WTC11 (cell line): ENCODE measurements at regions not wholly inside any gene's neighbourhood (a gene's known extent, or its start where the extent isn't known, plus 50 kb on each side); places are given as distances from the start of the nearest gene placed in this dataset.

Experiments used
- ATAC-seq: fragments of 200-7000 bp; cut with Tn5 transposase; 2 replicates; pipeline ENCODE4 v1.10.0; 2021; ENCODE audit warnings: mild to moderate bottlenecking, moderate library complexity
- CTCF ChIA-PET: fragments of 300-600 bp; sonication (Branson Sonifier 250); formaldehyde crosslinking; loops from one replicate; lab custom pipeline; 2021; ENCODE audit warnings: antibody characterized with exemption; lab: Charles Lee
- POLR2A ChIA-PET: fragments of 350-600 bp; sonication (Branson Sonifier 250); formaldehyde crosslinking; loops from one replicate; lab custom pipeline; 2021; ENCODE audit warnings: antibody characterized with exemption; lab: Charles Lee
- DNase-seq: peaks from one replicate; pipeline ENCODE4 v3.0.0; 2021; ENCODE audit warnings: low spot score
- H3K27ac Mint-ChIP-seq: 2 replicates; pipeline ENCODE4 v1.8.0; 2021; ENCODE audit warnings: mixed read lengths
- H3K27me3 Mint-ChIP-seq: 2 replicates; pipeline ENCODE4 v1.8.0; 2021; ENCODE audit warnings: low read depth, mild to moderate bottlenecking, moderate library complexity, mixed read lengths
- H3K36me3 Mint-ChIP-seq: 2 replicates; pipeline ENCODE4 v1.8.0; 2021; ENCODE audit warnings: mixed read lengths
- H3K4me1 Mint-ChIP-seq: 2 replicates; pipeline ENCODE4 v1.8.0; 2022; ENCODE audit warnings: mixed read lengths
- H3K4me3 Mint-ChIP-seq: 2 replicates; pipeline ENCODE4 v1.8.0; 2021; ENCODE audit warnings: mild to moderate bottlenecking, moderate library complexity, mixed read lengths
- H3K9me3 Mint-ChIP-seq: 2 replicates; pipeline ENCODE4 v1.8.0; 2021; ENCODE audit warnings: mixed read lengths
- EMX1 ChIP-seq: fragments of 250-450 bp; sonication (Bioruptor Pico); IDR thresholded peaks from 2 replicates; pipeline ENCODE4 v1.8.0; 2021; ENCODE audit warnings: mild to moderate bottlenecking
- GTF2I ChIP-seq: fragments of 250-450 bp; sonication (Bioruptor Pico); conservative IDR thresholded peaks from 2 replicates; pipeline ENCODE4 v1.4.0; 2021; ENCODE audit warnings: mild to moderate bottlenecking
- PRRX2 ChIP-seq: fragments of 250-450 bp; sonication (Bioruptor Pico); IDR thresholded peaks from 2 replicates; pipeline ENCODE4 v1.8.0; 2021; ENCODE audit warnings: mild to moderate bottlenecking
- ZBTB21 ChIP-seq: sonication (generic); formaldehyde crosslinking; IDR thresholded peaks from 2 replicates; pipeline ENCODE4 v1.8.1; 2023; ENCODE audit warnings: mild to moderate bottlenecking, missing genetic modification reagents, borderline replicate concordance
- ZNF219 ChIP-seq: sonication (generic); formaldehyde crosslinking; IDR thresholded peaks from 2 replicates; pipeline ENCODE4 v1.8.0; 2023; ENCODE audit warnings: missing genetic modification reagents, mild to moderate bottlenecking, borderline replicate concordance
- ZNF396 ChIP-seq: fragments of 250-450 bp; sonication (Bioruptor Pico); IDR thresholded peaks from 2 replicates; pipeline ENCODE4 v1.8.0; 2021; ENCODE audit warnings: mild to moderate bottlenecking, moderate library complexity, borderline replicate concordance
- TF ChIP-seq, protein P1 (sequence below): fragments of 250-450 bp; sonication (Bioruptor Pico); IDR thresholded peaks from 2 replicates; pipeline ENCODE4 v1.8.0; 2021; ENCODE audit warnings: mild to moderate bottlenecking
- TF ChIP-seq, protein P2 (sequence below): sonication (generic); formaldehyde crosslinking; conservative IDR thresholded peaks from 2 replicates; pipeline ENCODE4 v1.8.1; 2022; ENCODE audit warnings: mild to moderate bottlenecking, missing genetic modification reagents
- TF ChIP-seq, protein P3 (sequence below): sonication (generic); formaldehyde crosslinking; IDR thresholded peaks from 2 replicates; pipeline ENCODE4 v1.8.1; 2023; ENCODE audit warnings: mild to moderate bottlenecking, missing genetic modification reagents, moderate library complexity
- TF ChIP-seq, protein P4 (sequence below): sonication (generic); formaldehyde crosslinking; IDR thresholded peaks from 2 replicates; pipeline ENCODE4 v1.8.0; 2022; ENCODE audit warnings: mild to moderate bottlenecking, missing genetic modification reagents
- TF ChIP-seq, protein P5 (sequence below): sonication (generic); formaldehyde crosslinking; IDR thresholded peaks from 2 replicates; pipeline ENCODE4 v1.8.0; 2022; ENCODE audit warnings: mild to moderate bottlenecking, missing genetic modification reagents
- TF ChIP-seq, protein P6 (sequence below): fragments of 250-450 bp; sonication (Bioruptor Pico); IDR thresholded peaks from 2 replicates; pipeline ENCODE4 v1.9.0; 2021; ENCODE audit warnings: mild to moderate bottlenecking
- TF ChIP-seq, protein P7 (sequence below): sonication (generic); formaldehyde crosslinking; IDR thresholded peaks from 2 replicates; pipeline ENCODE4 v1.8.1; 2023; ENCODE audit warnings: mild to moderate bottlenecking, missing genetic modification reagents, borderline replicate concordance
- TF ChIP-seq, protein P8 (sequence below): fragments of 250-450 bp; sonication (Bioruptor Pico); IDR thresholded peaks from 2 replicates; pipeline ENCODE4 v1.9.0; 2021; ENCODE audit warnings: mild to moderate bottlenecking

DNA sequence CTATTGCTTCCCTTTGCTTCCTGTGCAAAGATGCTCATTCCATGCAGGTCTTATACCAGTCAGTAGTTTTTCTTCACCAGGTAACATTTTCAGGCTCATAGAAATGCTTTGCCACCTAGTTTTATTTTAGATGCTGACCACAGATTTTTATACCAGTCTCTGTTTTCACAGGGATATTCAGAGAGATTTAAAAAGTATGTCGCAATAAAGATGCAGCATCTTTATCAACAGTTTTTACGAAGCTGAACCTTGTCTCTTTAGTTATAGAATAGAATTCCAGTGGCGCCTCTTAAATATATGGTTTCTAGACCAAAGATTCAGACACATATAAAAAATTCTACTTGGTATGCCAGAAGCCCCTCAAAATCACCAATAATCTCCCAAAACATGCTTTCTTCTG lies 155.7 kb upstream of the PCSK5 start:
- H3K9me3 Mint-ChIP-seq, result peaks cover 5% of the 10 kb centered on the region; the same call in 1 of the 2 replicates
- CTCF ChIA-PET, result interaction anchor here (0.8 kb wide), 1 partner anchor 121 kb away, joined by 3 read pairs; no protein-coding TSS in a partner anchor

More for the DNA sequence above, 155.7 kb upstream of the PCSK5 start:
- ATAC-seq, result no peak
- DNase-seq, result no peak
- Mint-ChIP-seq H3K27me3 (no peaks in the 10 kb centered on the region), H3K27ac (no peak overlapping the region), H3K36me3 (no peaks in the 10 kb centered on the region), H3K4me1 (no peaks in the 10 kb centered on the region), H3K4me3 (no peak overlapping the region)
- POLR2A ChIA-PET, result no interaction called here
- TF ChIP-seq, protein P1, sequence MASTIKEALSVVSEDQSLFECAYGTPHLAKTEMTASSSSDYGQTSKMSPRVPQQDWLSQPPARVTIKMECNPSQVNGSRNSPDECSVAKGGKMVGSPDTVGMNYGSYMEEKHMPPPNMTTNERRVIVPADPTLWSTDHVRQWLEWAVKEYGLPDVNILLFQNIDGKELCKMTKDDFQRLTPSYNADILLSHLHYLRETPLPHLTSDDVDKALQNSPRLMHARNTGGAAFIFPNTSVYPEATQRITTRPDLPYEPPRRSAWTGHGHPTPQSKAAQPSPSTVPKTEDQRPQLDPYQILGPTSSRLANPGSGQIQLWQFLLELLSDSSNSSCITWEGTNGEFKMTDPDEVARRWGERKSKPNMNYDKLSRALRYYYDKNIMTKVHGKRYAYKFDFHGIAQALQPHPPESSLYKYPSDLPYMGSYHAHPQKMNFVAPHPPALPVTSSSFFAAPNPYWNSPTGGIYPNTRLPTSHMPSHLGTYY (CRISPR knock-in tag), result no peak
- TF ChIP-seq GTF2I (CRISPR knock-in tag) (no peak), ZNF219 (CRISPR knock-in tag) (no peak), PRRX2 (CRISPR knock-in tag) (no peak), ZBTB21 (CRISPR knock-in tag) (no peak), EMX1 (CRISPR knock-in tag) (no peak), ZNF396 (no peak)
- TF ChIP-seq, protein P2, sequence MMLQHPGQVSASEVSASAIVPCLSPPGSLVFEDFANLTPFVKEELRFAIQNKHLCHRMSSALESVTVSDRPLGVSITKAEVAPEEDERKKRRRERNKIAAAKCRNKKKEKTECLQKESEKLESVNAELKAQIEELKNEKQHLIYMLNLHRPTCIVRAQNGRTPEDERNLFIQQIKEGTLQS (CRISPR knock-in tag), result no peak
- TF ChIP-seq, protein P3, sequence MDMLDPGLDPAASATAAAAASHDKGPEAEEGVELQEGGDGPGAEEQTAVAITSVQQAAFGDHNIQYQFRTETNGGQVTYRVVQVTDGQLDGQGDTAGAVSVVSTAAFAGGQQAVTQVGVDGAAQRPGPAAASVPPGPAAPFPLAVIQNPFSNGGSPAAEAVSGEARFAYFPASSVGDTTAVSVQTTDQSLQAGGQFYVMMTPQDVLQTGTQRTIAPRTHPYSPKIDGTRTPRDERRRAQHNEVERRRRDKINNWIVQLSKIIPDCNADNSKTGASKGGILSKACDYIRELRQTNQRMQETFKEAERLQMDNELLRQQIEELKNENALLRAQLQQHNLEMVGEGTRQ (CRISPR knock-in tag), result no peak
- TF ChIP-seq, protein P4, sequence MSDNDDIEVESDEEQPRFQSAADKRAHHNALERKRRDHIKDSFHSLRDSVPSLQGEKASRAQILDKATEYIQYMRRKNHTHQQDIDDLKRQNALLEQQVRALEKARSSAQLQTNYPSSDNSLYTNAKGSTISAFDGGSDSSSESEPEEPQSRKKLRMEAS (CRISPR knock-in tag), result no peak
- TF ChIP-seq, protein P5, sequence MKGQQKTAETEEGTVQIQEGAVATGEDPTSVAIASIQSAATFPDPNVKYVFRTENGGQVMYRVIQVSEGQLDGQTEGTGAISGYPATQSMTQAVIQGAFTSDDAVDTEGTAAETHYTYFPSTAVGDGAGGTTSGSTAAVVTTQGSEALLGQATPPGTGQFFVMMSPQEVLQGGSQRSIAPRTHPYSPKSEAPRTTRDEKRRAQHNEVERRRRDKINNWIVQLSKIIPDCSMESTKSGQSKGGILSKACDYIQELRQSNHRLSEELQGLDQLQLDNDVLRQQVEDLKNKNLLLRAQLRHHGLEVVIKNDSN, result no peak
- TF ChIP-seq, protein P6, sequence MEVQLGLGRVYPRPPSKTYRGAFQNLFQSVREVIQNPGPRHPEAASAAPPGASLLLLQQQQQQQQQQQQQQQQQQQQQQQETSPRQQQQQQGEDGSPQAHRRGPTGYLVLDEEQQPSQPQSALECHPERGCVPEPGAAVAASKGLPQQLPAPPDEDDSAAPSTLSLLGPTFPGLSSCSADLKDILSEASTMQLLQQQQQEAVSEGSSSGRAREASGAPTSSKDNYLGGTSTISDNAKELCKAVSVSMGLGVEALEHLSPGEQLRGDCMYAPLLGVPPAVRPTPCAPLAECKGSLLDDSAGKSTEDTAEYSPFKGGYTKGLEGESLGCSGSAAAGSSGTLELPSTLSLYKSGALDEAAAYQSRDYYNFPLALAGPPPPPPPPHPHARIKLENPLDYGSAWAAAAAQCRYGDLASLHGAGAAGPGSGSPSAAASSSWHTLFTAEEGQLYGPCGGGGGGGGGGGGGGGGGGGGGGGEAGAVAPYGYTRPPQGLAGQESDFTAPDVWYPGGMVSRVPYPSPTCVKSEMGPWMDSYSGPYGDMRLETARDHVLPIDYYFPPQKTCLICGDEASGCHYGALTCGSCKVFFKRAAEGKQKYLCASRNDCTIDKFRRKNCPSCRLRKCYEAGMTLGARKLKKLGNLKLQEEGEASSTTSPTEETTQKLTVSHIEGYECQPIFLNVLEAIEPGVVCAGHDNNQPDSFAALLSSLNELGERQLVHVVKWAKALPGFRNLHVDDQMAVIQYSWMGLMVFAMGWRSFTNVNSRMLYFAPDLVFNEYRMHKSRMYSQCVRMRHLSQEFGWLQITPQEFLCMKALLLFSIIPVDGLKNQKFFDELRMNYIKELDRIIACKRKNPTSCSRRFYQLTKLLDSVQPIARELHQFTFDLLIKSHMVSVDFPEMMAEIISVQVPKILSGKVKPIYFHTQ (CRISPR knock-in tag), result no peak
- TF ChIP-seq, protein P7, sequence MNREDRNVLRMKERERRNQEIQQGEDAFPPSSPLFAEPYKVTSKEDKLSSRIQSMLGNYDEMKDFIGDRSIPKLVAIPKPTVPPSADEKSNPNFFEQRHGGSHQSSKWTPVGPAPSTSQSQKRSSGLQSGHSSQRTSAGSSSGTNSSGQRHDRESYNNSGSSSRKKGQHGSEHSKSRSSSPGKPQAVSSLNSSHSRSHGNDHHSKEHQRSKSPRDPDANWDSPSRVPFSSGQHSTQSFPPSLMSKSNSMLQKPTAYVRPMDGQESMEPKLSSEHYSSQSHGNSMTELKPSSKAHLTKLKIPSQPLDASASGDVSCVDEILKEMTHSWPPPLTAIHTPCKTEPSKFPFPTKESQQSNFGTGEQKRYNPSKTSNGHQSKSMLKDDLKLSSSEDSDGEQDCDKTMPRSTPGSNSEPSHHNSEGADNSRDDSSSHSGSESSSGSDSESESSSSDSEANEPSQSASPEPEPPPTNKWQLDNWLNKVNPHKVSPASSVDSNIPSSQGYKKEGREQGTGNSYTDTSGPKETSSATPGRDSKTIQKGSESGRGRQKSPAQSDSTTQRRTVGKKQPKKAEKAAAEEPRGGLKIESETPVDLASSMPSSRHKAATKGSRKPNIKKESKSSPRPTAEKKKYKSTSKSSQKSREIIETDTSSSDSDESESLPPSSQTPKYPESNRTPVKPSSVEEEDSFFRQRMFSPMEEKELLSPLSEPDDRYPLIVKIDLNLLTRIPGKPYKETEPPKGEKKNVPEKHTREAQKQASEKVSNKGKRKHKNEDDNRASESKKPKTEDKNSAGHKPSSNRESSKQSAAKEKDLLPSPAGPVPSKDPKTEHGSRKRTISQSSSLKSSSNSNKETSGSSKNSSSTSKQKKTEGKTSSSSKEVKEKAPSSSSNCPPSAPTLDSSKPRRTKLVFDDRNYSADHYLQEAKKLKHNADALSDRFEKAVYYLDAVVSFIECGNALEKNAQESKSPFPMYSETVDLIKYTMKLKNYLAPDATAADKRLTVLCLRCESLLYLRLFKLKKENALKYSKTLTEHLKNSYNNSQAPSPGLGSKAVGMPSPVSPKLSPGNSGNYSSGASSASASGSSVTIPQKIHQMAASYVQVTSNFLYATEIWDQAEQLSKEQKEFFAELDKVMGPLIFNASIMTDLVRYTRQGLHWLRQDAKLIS, result no peak
- TF ChIP-seq, protein P8, sequence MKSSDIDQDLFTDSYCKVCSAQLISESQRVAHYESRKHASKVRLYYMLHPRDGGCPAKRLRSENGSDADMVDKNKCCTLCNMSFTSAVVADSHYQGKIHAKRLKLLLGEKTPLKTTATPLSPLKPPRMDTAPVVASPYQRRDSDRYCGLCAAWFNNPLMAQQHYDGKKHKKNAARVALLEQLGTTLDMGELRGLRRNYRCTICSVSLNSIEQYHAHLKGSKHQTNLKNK, result no peak
